ENCODE measurements at regions not wholly inside any gene's neighbourhood (a gene's known extent, or its start where the extent isn't known, plus 50 kb on each side); places are given as distances from the start of the nearest gene placed in this dataset.
"Not testable (repeated sequence)": the region's sequence is repeated elsewhere in the genome, so short reads cannot be mapped to it uniquely, and the experiment has no call there.

DNA sequence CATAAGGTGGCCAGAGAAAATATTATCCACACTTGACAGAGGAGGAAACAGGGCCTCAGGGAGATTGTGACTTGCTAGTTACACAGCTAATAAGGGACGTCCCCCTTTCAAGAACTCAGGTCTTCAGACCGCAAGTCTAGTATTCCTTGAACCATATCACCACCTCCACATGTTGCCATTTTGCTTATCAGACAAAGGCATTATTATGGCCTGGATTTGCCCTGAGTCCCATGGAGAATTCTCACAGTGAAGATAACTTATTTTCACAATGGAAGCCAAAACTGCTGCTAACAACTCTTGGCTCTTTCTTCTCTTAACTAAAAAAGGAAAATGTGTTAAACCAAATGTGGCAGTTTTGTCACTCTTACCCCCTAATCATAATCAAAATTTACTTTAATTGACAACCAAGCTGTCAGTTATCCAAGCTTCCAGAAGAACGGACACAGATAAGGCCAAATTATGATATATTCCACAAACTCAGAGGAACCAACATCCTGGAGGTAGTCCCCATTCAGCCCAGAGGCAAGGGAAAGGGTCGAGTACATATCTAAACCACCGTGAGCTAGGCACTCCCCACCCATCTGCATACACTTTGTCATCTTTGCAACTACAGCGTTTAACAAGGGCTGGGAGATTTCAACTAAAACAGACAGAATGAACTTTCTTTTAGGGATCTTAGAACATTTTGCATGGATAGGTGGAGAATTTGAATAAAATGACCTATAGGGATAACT lies 63.6 kb upstream of the THBS1 start:
- no peak for FAIRE-seq

- not testable (repeated sequence) for FAIRE-seq
Measured at GRCh38 chr15:39523968-39524367, 56.9 kb upstream of the THBS1 start.

- FAIRE-seq, result no peak
Measured at GRCh38 chr15:39529457-39529856, 51.4 kb upstream of the THBS1 start.

DNA sequence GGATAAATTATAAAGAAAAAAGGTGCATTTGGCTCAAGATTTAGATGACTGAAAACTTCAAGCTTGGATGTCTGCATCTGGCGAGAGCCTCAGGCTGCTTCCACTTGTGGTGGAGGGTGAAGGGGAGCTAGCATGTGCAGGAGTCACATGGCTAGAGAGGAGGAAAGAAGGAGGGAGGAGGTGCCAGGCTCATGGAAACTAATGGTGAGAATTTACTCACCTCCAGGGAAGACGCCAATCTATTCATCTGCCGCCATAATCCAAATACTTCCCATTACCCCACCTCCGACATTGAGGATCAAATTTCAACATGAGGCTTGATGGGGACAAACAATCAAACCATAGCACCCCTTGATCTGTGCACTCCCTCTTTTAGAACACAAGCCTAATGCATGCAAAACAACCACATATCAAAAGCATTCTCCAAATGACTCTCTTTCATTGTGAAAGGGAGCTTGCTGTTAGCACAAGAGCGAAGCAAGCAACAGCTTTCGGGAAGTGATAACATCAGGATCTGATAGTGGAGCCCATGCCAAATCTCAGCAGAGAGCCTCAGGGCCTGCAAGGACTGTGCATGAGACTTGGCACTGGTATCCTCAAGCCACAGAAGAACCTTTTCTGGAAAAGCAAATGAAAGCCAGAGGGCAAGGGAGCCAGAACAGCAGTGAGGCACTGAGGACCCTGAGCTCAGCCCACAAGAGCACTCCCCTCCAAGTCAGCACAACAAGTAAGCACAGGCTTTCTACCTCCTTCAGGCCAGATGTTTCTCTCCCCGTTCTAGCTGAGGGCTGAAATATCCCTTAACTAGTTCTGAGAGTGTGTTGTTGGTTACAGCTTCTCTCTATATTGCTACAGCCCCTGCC lies 50.2 kb upstream of the THBS1 start:
- no peak for FAIRE-seq
